A549 (cell line): ENCODE measurements at regions not wholly inside any gene's neighbourhood (a gene's known extent, or its start where the extent isn't known, plus 50 kb on each side); places are given as distances from the start of the nearest gene placed in this dataset.

Experiments
- ATAC-seq, 2 experiments: fragments of 200-7000 bp in 1 of 2; fragments of >200 bp in 1 of 2; cut with Nextera tagmentation in 1 of 2; cut with Tn5 transposase in 1 of 2; 3 replicates each; pipeline versions ENCODE4 v1.8.0 to v1.9.1; 2018 to 2020; ENCODE audit warnings: mild to moderate bottlenecking in 1 of 2, moderate library complexity in 1 of 2
- CTCF ChIA-PET: fragments of 300-600 bp; sonication (Branson Sonifier 250); formaldehyde crosslinking; extraction: SDS; loops from one replicate; lab custom pipeline; 2021; ENCODE audit warnings: antibody characterized with exemption, inconsistent platforms; lab: Yijun Ruan, JAX
- POLR2A ChIA-PET: fragments of 350-600 bp; formaldehyde crosslinking; extraction: SDS; loops from one replicate; lab custom pipeline; 2021; ENCODE audit warnings: antibody characterized with exemption, inconsistent platforms; lab: Yijun Ruan, JAX
- DNase-seq, 2 experiments: peaks; one replicate each; pipeline versions ENCODE4 v3.0.0 to v3.0.0-alpha.2; 2011 to 2016; ENCODE audit warnings: low read depth in 1 of 2, low spot score in 1 of 2
- FAIRE-seq: peaks from 2 replicates; lab custom pipeline; 2011; peaks lifted over from hg19 to GRCh38; lab: Jason Lieb, UNC
- H3K27ac ChIP-seq, 2 experiments: fragments of >200 bp; sonication (Bioruptor Twin); formaldehyde crosslinking; 3 replicates each; pipeline ENCODE4 v1.5.1; 2016 to 2017
- H3K4me1 ChIP-seq: fragments of >200 bp; sonication (Bioruptor Twin); formaldehyde crosslinking; 3 replicates; pipeline ENCODE4 v1.6.1; 2016
- H3K4me2 ChIP-seq: fragments of >200 bp; sonication (Bioruptor Twin); formaldehyde crosslinking; 3 replicates; pipeline ENCODE4 v1.6.1; 2016
- H3K4me3 ChIP-seq: fragments of >200 bp; sonication (Bioruptor Twin); formaldehyde crosslinking; 3 replicates; pipeline ENCODE4 v1.5.1; 2016
- H3K9me3 ChIP-seq: fragments of >200 bp; sonication (Bioruptor Twin); formaldehyde crosslinking; 3 replicates; pipeline ENCODE4 v1.6.1; 2016
- BCL3 ChIP-seq: fragments of >200 bp; sonication (Bioruptor Twin); formaldehyde crosslinking; IDR thresholded peaks from 3 replicates; pipeline ENCODE4 v1.6.1; 2016
- CEBPB ChIP-seq, 2 experiments: fragments of >200 bp in 1 of 2; sonication (Bioruptor Twin) in 1 of 2; formaldehyde crosslinking in 1 of 2; IDR thresholded peaks; 2 replicates each; pipeline ENCODE4 v1.6.1; 2012 to 2016
- CHD2 ChIP-seq: fragments of 150-350 bp; IDR thresholded peaks from 2 replicates; pipeline ENCODE4 v1.6.1; 2014; ENCODE audit warnings: low read length; ENCODE audit not compliant: partially characterized antibody
- E2F6 ChIP-seq: IDR thresholded peaks from 2 replicates; pipeline ENCODE4 v1.6.1; 2012; ENCODE audit warnings: low read depth, borderline replicate concordance
- ELK1 ChIP-seq: fragments of 150-350 bp; IDR thresholded peaks from 2 replicates; pipeline ENCODE4 v1.6.1; 2014; ENCODE audit warnings: low read depth, mild to moderate bottlenecking, low read length
- EP300 ChIP-seq, 2 experiments: fragments of >200 bp; sonication (Bioruptor Twin); formaldehyde crosslinking; IDR thresholded peaks; 2 replicates in 1 of 2; 3 replicates in 1 of 2; pipeline ENCODE4 v1.6.1; 2016 to 2017
- FOSB ChIP-seq: fragments of 250-450 bp; sonication (Bioruptor Pico); IDR thresholded peaks from 2 replicates; pipeline ENCODE4 v1.5.0; 2020; ENCODE audit warnings: mild to moderate bottlenecking, moderate library complexity
- FOSL2 ChIP-seq, 2 experiments: fragments of 450-650 bp in 1 of 2; fragments of >200 bp in 1 of 2; sonication (Bioruptor Twin) in 1 of 2; formaldehyde crosslinking; IDR thresholded peaks; 2 replicates each; pipeline versions ENCODE4 v1.5.0 to v1.6.1; 2016 to 2020; ENCODE audit warnings: mild to moderate bottlenecking in 1 of 2, moderate library complexity in 1 of 2
- FOXS1 ChIP-seq: fragments of 250-450 bp; sonication (Bioruptor Pico); IDR thresholded peaks from 2 replicates; pipeline ENCODE4 v1.5.0; 2020; ENCODE audit warnings: mild to moderate bottlenecking, moderate library complexity
- HES2 ChIP-seq: fragments of >200 bp; sonication (Bioruptor Twin); formaldehyde crosslinking; IDR thresholded peaks from 2 replicates; pipeline ENCODE4 v1.6.1; 2016
- HEYL ChIP-seq: fragments of 250-450 bp; sonication (Bioruptor Pico); IDR thresholded peaks from 2 replicates; pipeline ENCODE4 v1.8.0; 2021; ENCODE audit warnings: mild to moderate bottlenecking, moderate library complexity
- JUN ChIP-seq, 2 experiments: fragments of >200 bp; sonication (Bioruptor Twin); formaldehyde crosslinking; IDR thresholded peaks; 2 replicates in 1 of 2; 3 replicates in 1 of 2; pipeline ENCODE4 v1.6.1; 2016 to 2017
- KDM5A ChIP-seq: fragments of 200-600 bp; sonication (generic); IDR thresholded peaks from 2 replicates; pipeline ENCODE4 v1.6.1; 2016; ENCODE audit warnings: antibody characterized with exemption, mild to moderate bottlenecking
- MAZ ChIP-seq: fragments of 150-350 bp; IDR thresholded peaks from 2 replicates; pipeline ENCODE4 v1.6.1; 2014; ENCODE audit warnings: antibody characterized with exemption, low read depth, low read length, borderline replicate concordance
- NFE2L2 ChIP-seq: fragments of 150-350 bp; conservative IDR thresholded peaks from 2 replicates; pipeline ENCODE4 v1.6.1; 2014; ENCODE audit warnings: low read length
- PBX3 ChIP-seq: IDR thresholded peaks from 2 replicates; pipeline ENCODE4 v1.6.1; 2012
- PHF8 ChIP-seq: fragments of 200-600 bp; sonication (generic); IDR thresholded peaks from 2 replicates; pipeline ENCODE4 v1.6.1; 2016; ENCODE audit warnings: low read depth, mild to moderate bottlenecking, antibody characterized with exemption, moderate library complexity, borderline replicate concordance
- POLR2A ChIP-seq: IDR thresholded peaks from 2 replicates; pipeline ENCODE4 v1.6.1; 2012; ENCODE audit warnings: mild to moderate bottlenecking, low read length
- POLR2AphosphoS2 ChIP-seq: conservative IDR thresholded peaks from 2 replicates; pipeline ENCODE4 v1.6.1; 2012; ENCODE audit warnings: low read length, improper control_type of control experiment, inconsistent platforms
- RAD21 ChIP-seq, 2 experiments: fragments of >200 bp in 1 of 2; sonication (Bioruptor Twin) in 1 of 2; formaldehyde crosslinking in 1 of 2; IDR thresholded peaks in 1 of 2; conservative IDR thresholded peaks in 1 of 2; 2 replicates in 1 of 2; 3 replicates in 1 of 2; pipeline ENCODE4 v1.6.1; 2012 to 2018; ENCODE audit warnings: inconsistent platforms in 1 of 2
- RNF2 ChIP-seq: fragments of 200-600 bp; sonication (generic); IDR thresholded peaks from 2 replicates; pipeline ENCODE4 v1.6.1; 2016; ENCODE audit warnings: low read depth, mild to moderate bottlenecking, antibody characterized with exemption, moderate library complexity, borderline replicate concordance
- SREBF2 ChIP-seq: fragments of 450-650 bp; IDR thresholded peaks from 2 replicates; pipeline ENCODE4 v1.6.1; 2014; ENCODE audit warnings: mild to moderate bottlenecking, moderate library complexity
- TFCP2L1 ChIP-seq: fragments of 250-450 bp; sonication (Bioruptor Pico); IDR thresholded peaks from 2 replicates; pipeline ENCODE4 v1.5.0; 2021; ENCODE audit warnings: mild to moderate bottlenecking
- TP53 ChIP-seq: fragments of 250-450 bp; sonication (Bioruptor Pico); IDR thresholded peaks from 2 replicates; pipeline ENCODE4 v1.5.0; 2021; ENCODE audit warnings: mild to moderate bottlenecking, moderate library complexity
- ZC3H11A ChIP-seq: fragments of 450-650 bp; IDR thresholded peaks from 2 replicates; pipeline ENCODE4 v1.6.1; 2014; ENCODE audit warnings: antibody characterized with exemption, mild to moderate bottlenecking
- ZFP36 ChIP-seq: fragments of 450-650 bp; IDR thresholded peaks from 2 replicates; pipeline ENCODE4 v1.6.1; 2014; ENCODE audit warnings: borderline replicate concordance; ENCODE audit not compliant: partially characterized antibody
- WGBS: methylation state at CpG from one replicate; pipeline ENCODE4 v1.1.6; 2017; ENCODE audit errors: missing lambda C conversion rate; 5-methylcytosine and 5-hydroxymethylcytosine counted together

- TF ChIP-seq CHD2 (no peak), POLR2A (no peak)
Measured at GRCh38 chr2:150860301-150860700, 372.8 kb upstream of the RND3 start (continued).

- Histone ChIP-seq H3K27ac (no peak overlapping the region), H3K4me2 (no peak overlapping the region), H3K4me1 (no peaks in the 10 kb centered on the region), H3K4me3 (no peak overlapping the region), H3K9me3 (no peaks in the 10 kb centered on the region)
- DNase-seq (no peak), ATAC-seq (no peak), FAIRE-seq (no peak)
- ChIA-PET POLR2A (no interaction called here), CTCF (interaction anchor here (0.8 kb wide), 1 partner anchor 8 kb away, joined by 3 read pairs; no protein-coding TSS in a partner anchor)
- TF ChIP-seq NFE2L2 = no peak
- no peak for TF ChIP-seq CEBPB (IDR thresholded peaks at IDR 0.05)
- no peak for TF ChIP-seq KDM5A
- no peak for TF ChIP-seq SREBF2
- TF ChIP-seq ZFP36 = no peak
- no peak for TF ChIP-seq EP300 (IDR thresholded peaks at IDR 0.05)
Measured at GRCh38 chr2:150859877-150860276, 372.4 kb upstream of the RND3 start.

- no peak for FAIRE-seq
- no peaks in the 10 kb centered on the region for H3K4me1 ChIP-seq
- no peak for TF ChIP-seq HEYL (CRISPR knock-in tag)
- no peak for TF ChIP-seq FOSL2 (IDR thresholded peaks at IDR 0.05)
- TF ChIP-seq FOSL2 (CRISPR knock-in tag; IDR thresholded peaks at IDR 0.05) = no peak
- TF ChIP-seq ZFP36 = no peak
- no peak for TF ChIP-seq PHF8
- TF ChIP-seq RNF2 = no peak
- no peak for TF ChIP-seq JUN (IDR thresholded peaks at IDR 0.05)
- TF ChIP-seq TFCP2L1 (CRISPR knock-in tag) = no peak
- TF ChIP-seq SREBF2 = no peak
- TF ChIP-seq TP53 = no peak
- no peak for TF ChIP-seq FOXS1
- no peak for TF ChIP-seq PBX3
- no peak for TF ChIP-seq ELK1
- no peak for TF ChIP-seq E2F6
- ATAC-seq = no peak
- ChIA-PET CTCF (interaction anchor here (0.8 kb wide), 1 partner anchor 8 kb away, joined by 3 read pairs; no protein-coding TSS in a partner anchor), POLR2A (no interaction called here)
- WGBS = 45% methylated on average over 1 of the region's 1 CpG
- H3K4me2 ChIP-seq = no peak overlapping the region
- H3K4me3 ChIP-seq = no peak overlapping the region
- no peak overlapping the region for H3K27ac ChIP-seq
- no peaks in the 10 kb centered on the region for H3K9me3 ChIP-seq
- no peak for DNase-seq
Measured at GRCh38 chr2:150859162-150859561, 371.7 kb upstream of the RND3 start.

GRCh38 chr2:150858382-150858781 is 370.9 kb upstream of the RND3 start:
- Histone ChIP-seq H3K4me1 (no peaks in the 10 kb centered on the region), H3K27ac (no peak overlapping the region), H3K4me2 (no peak overlapping the region), H3K9me3 (no peaks in the 10 kb centered on the region), H3K4me3 (no peak overlapping the region)
- POLR2A ChIA-PET = no interaction called here
- FAIRE-seq (no peak), ATAC-seq (no peak), DNase-seq (no peak)
- CTCF ChIA-PET = no interaction called here
- 70% methylated on average over 5 of the region's 5 CpGs for WGBS
- no peak for TF ChIP-seq MAZ
- TF ChIP-seq E2F6 = no peak
- no peak for TF ChIP-seq POLR2AphosphoS2
- TF ChIP-seq EP300 (IDR thresholded peaks at IDR 0.05) = no peak
- no peak for TF ChIP-seq PBX3
- no peak for TF ChIP-seq CHD2
- TF ChIP-seq RAD21 (conservative IDR thresholded peaks at IDR 0.05 in 1 of 2, IDR thresholded peaks at IDR 0.05 in 1 of 2) = no peak
- no peak for TF ChIP-seq BCL3
- no peak for TF ChIP-seq HES2
- no peak for TF ChIP-seq ZC3H11A
- TF ChIP-seq FOSB = no peak
